HEK293T (cell line): ENCODE measurements at regions not wholly inside any gene's neighbourhood (a gene's known extent, or its start where the extent isn't known, plus 50 kb on each side); places are given as distances from the start of the nearest gene placed in this dataset.

Experiments used
- BHLHE40 ChIP-seq: fragments of 450-650 bp; IDR thresholded peaks from 2 replicates; pipeline ENCODE4 v1.6.1; 2016; ENCODE audit warnings: mild to moderate bottlenecking, moderate library complexity, borderline replicate concordance
- FOXM1 ChIP-seq: fragments of 450-650 bp; IDR thresholded peaks from 2 replicates; pipeline ENCODE4 v1.6.1; 2017; ENCODE audit warnings: mild to moderate bottlenecking, borderline replicate concordance
- L3MBTL2 ChIP-seq: fragments of 450-650 bp; conservative IDR thresholded peaks from 2 replicates; pipeline ENCODE4 v1.6.1; 2016; ENCODE audit warnings: mild to moderate bottlenecking
- ZNF384 ChIP-seq: fragments of 450-650 bp; IDR thresholded peaks from 2 replicates; pipeline ENCODE4 v1.6.1; 2016

DNA sequence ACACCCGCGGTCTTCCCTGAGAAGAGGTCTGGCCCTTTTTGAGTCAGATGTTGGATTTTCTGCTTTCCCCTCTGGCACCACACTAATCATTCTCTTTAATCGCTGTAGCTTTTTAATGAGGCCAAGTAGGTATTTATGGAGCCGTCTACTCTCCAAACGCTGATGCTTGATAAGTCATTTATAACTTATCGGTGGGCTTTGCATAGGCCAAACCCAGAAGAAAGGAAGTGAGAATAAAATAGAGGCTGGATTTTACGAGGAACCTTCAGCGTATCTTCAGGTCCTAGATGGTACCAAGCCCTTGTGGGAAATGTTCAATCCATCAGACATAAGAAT is 142.5 kb upstream of the CTAGE1 start:
- TF ChIP-seq FOXM1 (no peak), ZNF384 (no peak), BHLHE40 (no peak), L3MBTL2 (no peak)
